Hepatocyte (in vitro differentiated cells): ENCODE measurements at regions not wholly inside any gene's neighbourhood (a gene's known extent, or its start where the extent isn't known, plus 50 kb on each side); places are given as distances from the start of the nearest gene placed in this dataset.

Experiments used
- CTCF ChIP-seq: fragments of 200-600 bp; sonication (generic); IDR thresholded peaks from 2 replicates; pipeline ENCODE4 v1.5.1; 2016; ENCODE audit warnings: antibody characterized with exemption, mild to moderate bottlenecking; ENCODE audit not compliant: poor library complexity
- EZH2 ChIP-seq: fragments of 200-600 bp; sonication (generic); IDR thresholded peaks from 2 replicates; pipeline ENCODE4 v1.6.1; 2016; ENCODE audit warnings: antibody characterized with exemption, mild to moderate bottlenecking, borderline replicate concordance
- EZH2phosphoT487 ChIP-seq: fragments of 200-600 bp; sonication (generic); IDR thresholded peaks from one replicate; pipeline ENCODE4 v1.6.1; 2018; ENCODE audit warnings: antibody characterized with exemption, mild to moderate bottlenecking, low read depth, moderate library complexity; ENCODE audit not compliant: unreplicated experiment, severe bottlenecking

GRCh38 chr15:77797270-77797669 is 164.6 kb upstream of the LINGO1 start:
- no peak for TF ChIP-seq CTCF
- TF ChIP-seq EZH2phosphoT487 = no peak
- no peak for TF ChIP-seq EZH2
